HG02678 (cell line): ENCODE measurements at regions not wholly inside any gene's neighbourhood (a gene's known extent, or its start where the extent isn't known, plus 50 kb on each side); places are given as distances from the start of the nearest gene placed in this dataset.

ENCODE experiments used
- ATAC-seq: cut with Tn5 transposase; IDR thresholded peaks from one replicate; pipeline ENCODE4 v1.9.1; 2021; ENCODE audit warnings: mild to moderate bottlenecking, moderate library complexity; ENCODE audit not compliant: unreplicated experiment

DNA sequence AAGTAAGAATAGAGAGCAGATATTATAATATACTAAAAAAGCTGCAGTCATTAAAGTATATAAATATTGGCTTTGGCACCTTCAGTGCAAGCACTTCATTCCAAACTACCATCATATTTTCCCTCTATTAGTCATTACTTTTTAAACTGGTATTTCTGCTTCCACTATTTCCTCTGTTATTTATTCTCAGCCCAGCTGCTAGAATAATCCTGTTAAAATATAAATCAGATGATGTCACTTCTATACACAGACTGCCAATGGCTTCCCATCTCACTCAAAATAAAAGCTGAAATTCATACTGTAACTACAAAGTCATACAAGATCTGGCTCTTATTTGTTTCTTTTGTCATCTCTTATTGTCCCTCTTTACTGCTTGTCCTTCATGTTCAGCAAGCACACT is 432.9 kb downstream of the TLE4 start:
- ATAC-seq: no peak

DNA sequence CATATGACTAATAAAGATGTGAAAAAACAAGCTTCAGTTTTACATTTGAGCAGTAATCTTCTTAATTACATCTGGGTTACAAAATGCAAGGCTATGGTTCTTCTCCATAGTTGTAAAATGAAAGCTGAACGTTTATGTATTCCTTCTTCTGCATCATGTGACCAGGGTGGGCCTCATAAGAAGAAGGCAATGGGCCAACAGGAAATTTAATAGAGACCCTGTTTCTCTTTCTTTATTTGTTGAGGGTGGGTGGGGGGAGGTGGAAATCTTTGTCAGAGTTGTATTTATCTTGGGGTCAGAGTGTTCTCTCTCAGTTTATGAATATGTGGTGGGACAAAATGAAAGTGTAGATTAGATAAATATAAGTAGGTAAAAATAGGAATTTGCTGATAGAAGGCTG is 418.8 kb downstream of the TLE4 start:
- ATAC-seq: no peak

GRCh38 chr9:79989079-79989478 is 417.3 kb downstream of the TLE4 start:
- no peak for ATAC-seq

DNA sequence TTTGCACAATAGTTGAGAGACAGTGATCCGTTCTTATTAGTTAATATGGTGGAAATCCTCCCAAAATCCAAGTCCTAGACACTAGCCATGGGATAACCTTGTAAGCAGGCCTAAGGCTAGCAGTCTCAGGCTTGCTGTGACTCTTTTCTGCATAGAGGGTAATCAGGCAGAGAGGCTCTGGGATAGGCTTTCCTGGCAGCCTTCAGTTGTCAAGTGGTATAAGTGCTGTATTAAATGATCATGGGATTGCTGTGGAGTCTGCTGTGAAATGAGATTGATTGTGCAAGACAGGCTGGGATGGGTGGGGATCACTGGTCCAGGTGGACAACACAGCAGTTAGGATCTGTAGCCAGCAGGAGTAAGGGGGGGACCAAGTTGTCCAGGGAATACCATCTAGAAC is 416.4 kb downstream of the TLE4 start:
- ATAC-seq: no peak

DNA sequence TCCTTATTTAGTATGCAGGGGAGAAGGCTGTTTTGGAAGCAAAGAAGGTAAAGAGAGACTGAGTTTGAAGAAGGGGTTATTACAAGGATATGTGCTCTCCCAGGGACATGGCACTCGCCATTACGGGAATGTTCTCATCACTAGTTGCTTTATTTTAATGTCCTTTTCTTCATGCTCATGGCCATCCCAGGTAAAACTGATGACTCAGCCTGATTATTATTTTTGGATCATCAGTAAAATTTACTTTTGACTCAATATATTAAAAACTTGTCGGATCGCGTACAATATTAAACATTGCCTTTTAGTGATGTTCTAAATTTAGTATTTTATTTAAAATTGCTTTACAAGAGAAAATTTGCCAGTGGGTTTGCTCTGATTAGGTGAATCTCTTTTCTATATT is 414.7 kb downstream of the TLE4 start:
- ATAC-seq: no peak

DNA sequence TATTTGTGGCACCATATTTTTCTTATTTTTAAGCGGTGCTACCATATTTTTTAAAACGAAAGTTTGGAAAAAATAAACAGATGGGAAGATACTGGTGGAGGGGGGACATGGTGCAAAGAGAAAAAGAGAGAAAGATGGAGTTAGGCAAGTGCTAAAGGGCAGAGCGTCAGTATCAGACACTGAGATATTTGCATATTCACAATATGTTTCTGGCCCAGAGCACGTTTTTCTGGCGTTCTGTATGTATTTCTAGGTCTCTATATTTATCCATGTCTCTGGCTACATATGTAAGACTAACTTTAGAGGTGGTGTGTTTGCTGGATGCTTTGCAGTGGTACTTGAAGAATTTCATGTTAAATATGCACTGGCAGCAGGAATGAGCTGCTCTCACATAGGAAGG is 414.0 kb downstream of the TLE4 start:
- no peak for ATAC-seq

- no peak for ATAC-seq
These were observed 413.5 kb downstream of the TLE4 start for GRCh38 chr9:79985264-79985663.

DNA sequence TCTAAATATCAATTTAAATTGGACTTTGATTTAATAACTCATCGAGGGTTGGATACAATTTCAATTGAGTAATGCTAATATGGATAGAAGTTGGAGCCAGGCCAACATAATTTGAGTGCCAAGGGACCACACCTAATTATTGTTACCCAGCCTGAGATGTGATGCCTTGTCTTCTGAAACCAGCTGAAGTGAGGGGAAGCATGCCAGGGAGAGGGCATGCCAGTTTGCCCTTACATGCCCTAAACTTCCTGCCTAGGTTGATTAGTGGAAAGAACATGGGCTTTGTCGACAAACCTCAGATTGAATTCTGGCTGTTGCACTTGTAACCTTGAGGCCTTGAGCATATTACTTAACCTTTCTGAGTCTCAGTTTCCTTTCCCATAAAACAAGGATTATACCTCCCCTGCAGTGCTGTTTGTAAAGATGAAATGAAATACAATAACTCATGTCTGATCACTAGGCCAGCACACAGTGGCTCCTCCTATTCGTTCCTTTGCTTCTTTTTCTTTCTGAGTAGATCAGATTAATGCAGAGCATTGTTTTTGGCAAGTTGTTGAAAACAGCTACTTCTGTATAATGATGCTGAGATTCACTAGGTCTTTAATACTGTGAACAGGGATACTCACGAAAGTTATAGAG is 412.8 kb downstream of the TLE4 start:
- no peak for ATAC-seq

DNA sequence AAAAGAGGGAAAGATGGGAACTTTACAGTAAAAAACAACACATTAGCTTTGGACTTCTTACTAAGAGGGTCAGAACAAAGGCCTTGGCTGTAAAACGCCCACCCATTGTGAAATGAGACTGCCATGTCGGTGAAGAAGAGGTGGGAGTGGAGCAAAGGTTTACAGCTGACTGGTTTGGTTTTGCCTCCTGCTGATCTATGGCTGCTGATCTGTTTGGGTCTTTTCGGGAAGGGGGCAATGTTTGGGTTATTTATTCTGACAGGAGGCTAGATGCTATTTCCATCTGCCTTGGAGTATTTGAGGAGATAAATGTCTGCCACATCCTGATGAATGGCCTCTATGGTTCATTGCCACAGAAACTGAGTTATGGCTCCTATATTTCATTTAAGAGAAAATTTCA is 408.7 kb downstream of the TLE4 start:
- ATAC-seq: no peak

DNA sequence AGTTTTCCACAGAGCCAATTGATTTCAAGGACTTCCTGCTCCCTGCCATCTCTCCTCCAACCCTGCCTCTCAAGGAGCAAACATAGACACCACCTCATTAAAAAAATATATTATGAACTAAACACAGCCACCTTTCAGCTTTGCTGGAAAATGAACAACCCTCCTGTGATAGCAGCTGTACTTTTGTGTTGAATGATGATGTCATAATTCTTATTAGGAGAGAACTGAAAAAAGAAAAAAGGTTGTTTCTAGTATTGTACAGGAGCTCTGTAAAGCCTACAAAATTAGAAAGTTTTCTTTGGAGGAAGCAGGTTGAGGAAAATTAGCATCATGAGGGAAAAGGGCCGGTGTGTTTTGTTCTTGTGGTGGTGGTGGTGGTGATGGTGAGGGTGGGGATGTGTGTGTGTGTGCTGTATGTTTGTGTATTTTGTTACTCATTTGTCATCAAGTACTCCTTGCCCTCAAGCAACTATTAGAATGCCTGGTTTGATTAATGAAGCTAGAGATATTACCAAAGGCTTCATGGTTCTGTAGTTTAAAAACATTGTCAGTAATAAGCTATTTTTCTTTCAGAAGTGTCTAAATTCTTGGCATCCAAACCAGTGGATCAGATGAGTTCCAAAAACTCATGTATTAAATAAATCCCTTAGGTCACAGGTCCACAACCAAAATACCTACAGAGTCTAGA is 405.9 kb downstream of the TLE4 start:
- ATAC-seq: no peak

DNA sequence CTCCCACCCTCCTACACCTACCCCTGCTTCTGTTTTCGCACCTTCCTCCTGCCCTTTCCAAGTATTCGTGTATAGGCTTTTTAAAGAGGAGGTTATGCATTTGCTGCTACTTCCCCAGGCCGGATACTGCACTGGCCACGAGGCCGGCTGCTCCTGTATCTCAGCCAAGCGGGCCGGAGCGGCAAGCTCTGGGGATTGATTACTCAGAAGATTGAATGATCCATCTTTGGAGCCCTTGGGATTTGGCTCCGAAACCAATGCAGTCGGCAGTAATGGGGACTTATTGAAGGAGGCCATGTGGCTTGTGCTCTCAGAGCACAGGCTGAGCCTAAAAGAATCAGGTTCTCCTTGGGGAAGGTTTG is 405.3 kb downstream of the TLE4 start:
- ATAC-seq: no peak

- ATAC-seq: no peak
These were observed 404.7 kb downstream of the TLE4 start for GRCh38 chr9:79976257-79977073.

- ATAC-seq: no peak
These were observed 404.0 kb downstream of the TLE4 start for GRCh38 chr9:79975621-79976256.

GRCh38 chr9:79974806-79975422 is 403.1 kb downstream of the TLE4 start:
- no peak for ATAC-seq

DNA sequence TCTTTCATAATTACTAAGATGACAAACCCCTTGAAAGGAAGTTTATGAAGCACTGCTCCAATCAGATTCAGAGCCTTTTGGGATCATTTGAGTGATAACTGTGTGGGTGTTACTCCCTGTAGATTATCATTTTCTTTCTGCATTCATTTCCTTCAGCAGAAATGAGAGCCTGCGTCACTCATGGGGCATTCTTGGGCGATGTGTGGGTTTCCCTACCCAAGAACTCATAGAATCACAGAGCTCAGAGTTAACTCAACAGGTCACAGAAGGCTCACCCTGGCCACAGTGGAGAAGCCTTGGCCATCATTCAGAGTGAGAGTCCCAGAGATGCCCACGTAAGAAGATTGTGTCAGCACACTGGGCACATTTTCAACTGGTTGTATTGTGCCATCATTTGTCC is 401.9 kb downstream of the TLE4 start:
- no peak for ATAC-seq

GRCh38 chr9:79970146-79970425 is 398.3 kb downstream of the TLE4 start:
- ATAC-seq: no peak

DNA sequence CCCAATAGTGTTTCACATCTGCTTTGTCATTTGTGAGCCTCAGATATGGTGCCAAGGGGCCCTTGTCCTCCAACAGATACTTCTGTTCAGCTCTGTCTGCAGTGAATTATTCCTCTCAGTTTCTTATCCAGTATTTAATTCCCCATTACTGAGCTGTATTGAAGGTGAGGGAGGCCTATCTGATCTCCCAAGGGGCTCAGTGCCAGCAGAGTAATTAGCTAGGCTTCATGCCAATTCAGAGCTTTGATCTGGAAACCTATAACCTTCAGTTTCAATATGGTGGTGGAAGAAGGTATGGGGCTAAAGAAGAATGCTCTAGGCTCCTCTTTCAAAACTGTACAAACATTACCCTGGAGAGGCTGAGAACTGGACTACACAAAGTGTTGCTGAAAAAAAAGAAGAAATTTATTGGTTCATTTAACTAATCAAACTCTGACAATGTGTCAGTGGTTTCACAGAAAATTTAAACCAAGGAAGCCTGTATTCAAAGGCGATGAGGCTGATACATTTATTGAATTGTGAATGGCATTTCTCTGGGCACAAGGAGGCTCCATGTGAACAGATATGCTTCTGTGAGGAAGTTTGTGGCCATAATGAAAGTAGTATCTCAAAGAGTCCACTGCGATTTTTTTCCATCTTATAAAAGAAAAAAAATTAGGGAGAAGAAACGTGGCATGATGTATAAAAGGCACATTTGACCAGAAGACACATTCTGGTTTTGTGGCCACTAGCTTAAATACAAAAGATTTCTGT is 397.8 kb downstream of the TLE4 start:
- no peak for ATAC-seq

- no peak for ATAC-seq
These were observed 396.8 kb downstream of the TLE4 start for GRCh38 chr9:79968533-79968932.

DNA sequence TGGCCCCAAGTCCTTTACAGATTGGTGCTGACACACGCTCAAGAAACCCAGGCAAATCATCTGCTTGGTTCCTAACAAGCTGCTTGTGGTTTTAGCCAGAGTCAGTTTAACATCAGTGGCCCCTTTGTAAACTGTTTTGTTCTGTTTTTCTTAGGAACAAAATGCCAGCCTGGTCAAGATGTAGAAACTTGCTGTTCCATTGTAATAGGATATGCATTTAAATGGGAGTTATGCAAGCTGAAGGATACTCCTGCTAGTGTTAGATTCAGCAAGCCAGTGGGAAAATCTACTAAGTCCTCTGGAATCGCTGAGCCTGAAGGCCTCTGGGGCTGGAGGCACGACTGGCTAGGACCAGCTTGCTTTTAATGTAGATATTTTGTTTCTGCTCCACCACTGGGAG is 391.1 kb downstream of the TLE4 start:
- ATAC-seq: no peak

DNA sequence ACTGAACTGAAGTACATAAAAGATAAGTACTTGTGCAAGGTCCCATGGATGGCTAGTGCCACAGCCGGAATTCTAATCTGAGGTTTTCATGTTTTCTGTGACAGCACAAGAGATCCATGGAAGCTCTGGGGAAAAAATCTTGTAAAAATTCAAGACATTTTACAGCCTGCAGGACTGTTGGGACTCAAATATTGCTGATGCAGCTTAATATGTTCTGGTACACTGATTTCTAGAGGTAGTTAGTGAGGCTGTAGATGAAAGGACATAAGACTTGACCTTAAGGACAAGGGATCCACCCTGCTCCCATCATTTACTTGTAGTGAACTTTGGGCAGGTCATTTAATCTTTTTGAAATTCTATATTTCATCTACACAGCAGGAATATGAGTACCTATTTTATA is 390.4 kb downstream of the TLE4 start:
- ATAC-seq: no peak

- ATAC-seq: no peak
These were observed 383.5 kb downstream of the TLE4 start for GRCh38 chr9:79955300-79955699.
